Stomach smooth muscle (tissue), 2 donors: ENCODE measurements at regions not wholly inside any gene's neighbourhood (a gene's known extent, or its start where the extent isn't known, plus 50 kb on each side); places are given as distances from the start of the nearest gene placed in this dataset.

Source experiments
- H3K27ac ChIP-seq: one replicate; pipeline ENCODE4 v1.7.0; 2013; ENCODE audit warnings: mild to moderate bottlenecking, low read length, inconsistent platforms
- H3K27me3 ChIP-seq, 2 donors: one replicate each; pipeline ENCODE4 v1.7.0; 2013; ENCODE audit warnings: low read length in 2 of 2; ENCODE audit not compliant: insufficient read depth in 2 of 2, control insufficient read depth in 1 of 2
- H3K36me3 ChIP-seq, 2 donors: one replicate each; pipeline ENCODE4 v1.7.0; 2013; ENCODE audit warnings: low read length in 2 of 2; ENCODE audit not compliant: control insufficient read depth in 2 of 2, insufficient read depth in 2 of 2
- H3K4me1 ChIP-seq: one replicate; pipeline ENCODE4 v1.7.0; 2013; ENCODE audit warnings: low read length; ENCODE audit not compliant: control insufficient read depth, insufficient read depth
- H3K4me3 ChIP-seq, 2 donors: one replicate each; pipeline ENCODE4 v1.7.0; 2013; ENCODE audit warnings: low read length in 2 of 2
- H3K9ac ChIP-seq, 2 donors: one replicate each; pipeline ENCODE4 v1.7.0; 2013; ENCODE audit warnings: low read length in 2 of 2, mild to moderate bottlenecking in 1 of 2
- H3K9me3 ChIP-seq, 2 donors: one replicate each; pipeline ENCODE4 v1.7.0; 2013; ENCODE audit warnings: low read length in 2 of 2; ENCODE audit not compliant: control insufficient read depth in 2 of 2
- donor health status: healthy.
- donor health status: Pancreatic carcinoma.

DNA sequence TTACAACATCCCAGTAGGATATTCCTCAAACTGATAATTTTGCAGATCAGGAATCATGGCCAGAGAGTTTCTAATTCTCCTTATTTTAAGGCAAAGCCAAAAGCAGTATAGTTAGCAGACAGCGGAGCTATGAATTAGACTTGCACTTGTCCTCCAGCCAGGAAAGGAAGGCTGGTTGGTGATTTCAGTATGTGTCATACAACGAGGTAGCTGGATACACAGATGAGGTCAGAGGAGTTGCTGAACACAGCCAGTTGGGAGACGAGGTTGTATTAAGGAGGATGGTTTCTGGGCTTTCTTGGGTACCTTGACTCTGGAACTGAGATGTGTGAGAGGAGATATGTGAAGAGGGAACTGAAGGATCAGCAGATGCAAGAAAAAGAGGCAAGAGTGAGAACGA is 185.2 kb downstream of the SOX11 start:
- Histone ChIP-seq H3K4me3 (no peak overlapping the region), H3K9me3 (peaks cover under 1 to 4% of the 10 kb centered on the region in 2 donors), H3K9ac (no peak overlapping the region), H3K27me3 (no peaks in the 10 kb centered on the region), H3K27ac (no peak overlapping the region), H3K4me1 (no peaks in the 10 kb centered on the region), H3K36me3 (no peaks in the 10 kb centered on the region)

GRCh38 chr2:5885451-5886173 is 193.4 kb downstream of the SOX11 start:
- Histone ChIP-seq H3K36me3 (no peaks in the 10 kb centered on the region), H3K4me3 (no peak overlapping the region), H3K27ac (no peak overlapping the region), H3K9ac (no peak overlapping the region), H3K4me1 (no peaks in the 10 kb centered on the region), H3K27me3 (no peaks in the 10 kb centered on the region), H3K9me3 (peaks cover 4 to 5% of the 10 kb centered on the region in 2 donors)

- Histone ChIP-seq H3K4me3 (no peak overlapping the region), H3K4me1 (no peaks in the 10 kb centered on the region), H3K27me3 (no peaks in the 10 kb centered on the region), H3K36me3 (no peaks in the 10 kb centered on the region), H3K9ac (no peak overlapping the region), H3K9me3 (peaks cover 4 to 5% of the 10 kb centered on the region in 2 donors), H3K27ac (no peak overlapping the region)
Observed at GRCh38 chr2:5886462-5886861, 194.3 kb downstream of the SOX11 start.

DNA sequence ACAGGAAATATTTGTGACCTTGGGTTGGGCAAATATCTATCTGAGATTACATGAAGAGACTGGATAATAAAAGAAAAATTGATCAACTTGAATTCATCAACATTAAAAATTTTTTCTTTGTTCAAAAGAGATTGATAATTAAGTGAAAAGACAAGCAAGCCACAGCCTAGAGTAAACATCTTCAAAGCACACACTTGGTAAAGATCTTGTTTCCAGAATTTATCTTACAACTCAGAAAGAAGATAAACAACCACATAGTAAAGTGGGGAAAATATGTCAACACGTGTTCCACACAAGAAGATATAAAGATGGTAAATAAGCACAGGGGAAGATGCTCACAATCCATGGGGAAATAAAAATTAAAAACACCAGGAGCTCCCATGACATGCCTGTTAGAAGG is 195.9 kb downstream of the SOX11 start:
- H3K27me3 ChIP-seq = no peaks in the 10 kb centered on the region
- H3K9ac ChIP-seq = no peak overlapping the region
- H3K4me3 ChIP-seq = no peak overlapping the region
- peaks cover 0 to 2% of the 10 kb centered on the region in 2 donors for H3K9me3 ChIP-seq
- H3K36me3 ChIP-seq = no peaks in the 10 kb centered on the region
- H3K4me1 ChIP-seq = no peaks in the 10 kb centered on the region
- H3K27ac ChIP-seq = no peak overlapping the region

DNA sequence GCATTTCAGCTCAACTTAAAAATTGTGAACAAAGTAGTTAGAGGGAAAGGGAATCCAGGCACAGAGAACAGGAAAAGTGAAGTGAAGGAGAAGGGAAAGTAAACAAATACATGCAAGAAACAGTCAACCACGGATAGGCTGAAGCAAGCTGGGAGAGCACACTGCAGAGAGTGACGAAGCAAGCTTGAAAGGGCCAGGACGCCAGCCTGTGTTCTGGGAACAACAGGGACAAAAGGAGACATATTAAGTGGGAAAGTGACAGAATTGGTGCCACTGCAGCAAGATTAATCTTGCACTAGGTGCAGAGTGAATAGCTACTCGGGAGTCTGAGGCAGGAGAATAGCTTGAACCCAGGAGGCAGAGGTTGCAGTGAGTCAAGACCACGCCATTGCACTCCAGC is 197.3 kb downstream of the SOX11 start:
- H3K27ac ChIP-seq = no peak overlapping the region
- no peaks in the 10 kb centered on the region for H3K27me3 ChIP-seq
- H3K9me3 ChIP-seq = no peaks in the 10 kb centered on the region
- H3K4me3 ChIP-seq = no peak overlapping the region
- no peak overlapping the region for H3K9ac ChIP-seq
- H3K4me1 ChIP-seq = no peaks in the 10 kb centered on the region
- no peaks in the 10 kb centered on the region for H3K36me3 ChIP-seq

- Histone ChIP-seq H3K9ac (no peak overlapping the region), H3K27ac (no peak overlapping the region), H3K4me3 (no peak overlapping the region), H3K4me1 (no peaks in the 10 kb centered on the region), H3K36me3 (no peaks in the 10 kb centered on the region), H3K27me3 (no peaks in the 10 kb centered on the region), H3K9me3 (no peaks in the 10 kb centered on the region)
Observed at GRCh38 chr2:5894355-5894754, 202.2 kb downstream of the SOX11 start.

GRCh38 chr2:5895284-5895683 is 203.1 kb downstream of the SOX11 start:
- H3K9ac ChIP-seq = no peak overlapping the region
- no peaks in the 10 kb centered on the region for H3K36me3 ChIP-seq
- no peak overlapping the region for H3K4me3 ChIP-seq

DNA sequence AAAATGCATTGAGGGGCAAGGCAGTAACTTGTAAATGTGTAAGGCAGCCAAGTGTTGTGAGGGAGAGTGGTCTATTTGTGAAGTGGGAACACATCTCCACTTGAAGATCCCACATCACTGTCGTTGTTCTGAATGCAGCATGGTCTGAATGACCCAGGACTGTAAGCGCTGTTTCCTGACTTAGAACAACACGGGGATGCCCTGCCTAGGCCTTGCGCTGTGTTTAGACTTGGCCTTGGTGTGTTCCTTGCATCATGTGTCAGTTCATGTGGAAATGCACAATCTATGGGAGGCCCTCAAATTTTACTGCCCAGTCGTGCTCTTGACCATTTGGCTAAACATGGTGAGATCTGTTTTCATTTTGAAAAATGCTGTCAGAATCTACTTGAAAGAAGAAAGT is 205.1 kb downstream of the SOX11 start:
- Histone ChIP-seq H3K27ac (no peak overlapping the region), H3K27me3 (no peaks in the 10 kb centered on the region), H3K9ac (no peak overlapping the region), H3K9me3 (no peaks in the 10 kb centered on the region), H3K4me1 (no peaks in the 10 kb centered on the region), H3K36me3 (no peaks in the 10 kb centered on the region), H3K4me3 (no peak overlapping the region)

More at GRCh38 chr2:5895284-5895683, 203.1 kb downstream of the SOX11 start:
- H3K4me1 ChIP-seq = no peaks in the 10 kb centered on the region
- no peaks in the 10 kb centered on the region for H3K27me3 ChIP-seq
- no peak overlapping the region for H3K27ac ChIP-seq
- no peaks in the 10 kb centered on the region for H3K9me3 ChIP-seq

DNA sequence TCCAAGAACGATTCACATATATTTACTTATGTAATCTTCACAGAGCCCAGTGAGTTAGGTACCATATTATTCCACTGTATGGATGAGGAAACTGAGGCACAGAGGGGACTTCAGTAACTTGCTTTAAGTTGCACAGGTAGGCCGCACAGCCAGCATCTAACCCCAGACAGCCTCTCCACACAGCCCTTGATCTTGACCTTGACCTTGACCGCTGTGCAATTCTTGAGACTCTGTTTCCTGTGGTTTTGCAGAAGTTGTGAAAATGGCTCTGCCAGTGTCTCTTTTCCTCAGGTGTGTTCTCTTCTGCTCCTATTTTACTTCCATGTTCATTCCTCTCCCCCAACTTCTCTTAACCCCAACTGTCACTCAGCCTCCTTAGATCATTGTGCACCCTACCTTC is 206.5 kb downstream of the SOX11 start:
- Histone ChIP-seq H3K27ac (no peak overlapping the region), H3K4me1 (no peaks in the 10 kb centered on the region), H3K4me3 (no peak overlapping the region), H3K9ac (no peak overlapping the region), H3K27me3 (no peaks in the 10 kb centered on the region), H3K9me3 (no peaks in the 10 kb centered on the region), H3K36me3 (no peaks in the 10 kb centered on the region)

DNA sequence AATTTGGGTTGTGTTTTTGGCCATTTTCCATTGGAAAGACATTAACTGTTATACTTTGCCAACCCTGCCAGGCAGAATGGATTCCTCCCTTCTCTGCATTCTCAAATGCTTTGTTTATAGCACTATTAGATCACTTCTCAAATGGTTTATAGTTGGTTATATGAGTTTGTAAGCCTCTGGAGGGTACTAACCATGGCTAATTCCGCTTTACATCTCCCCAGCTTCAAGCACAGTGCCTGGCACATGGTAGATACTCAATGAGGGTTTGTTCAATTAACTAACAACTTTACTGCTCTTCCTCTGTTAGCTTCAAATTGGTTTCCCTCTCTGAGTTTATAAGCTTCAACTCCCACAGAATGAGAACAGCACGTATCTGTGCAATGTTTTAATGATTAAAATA is 213.5 kb downstream of the SOX11 start:
- Histone ChIP-seq H3K9ac (no peak overlapping the region), H3K36me3 (no peaks in the 10 kb centered on the region), H3K27me3 (no peaks in the 10 kb centered on the region), H3K4me1 (no peaks in the 10 kb centered on the region), H3K4me3 (no peak overlapping the region), H3K9me3 (no peaks in the 10 kb centered on the region), H3K27ac (no peak overlapping the region)

GRCh38 chr2:5908071-5908470 is 215.9 kb downstream of the SOX11 start:
- no peaks in the 10 kb centered on the region for H3K4me1 ChIP-seq
- H3K27ac ChIP-seq = no peak overlapping the region
- no peaks in the 10 kb centered on the region for H3K9me3 ChIP-seq
- H3K9ac ChIP-seq = no peak overlapping the region
- no peaks in the 10 kb centered on the region for H3K36me3 ChIP-seq
- no peaks in the 10 kb centered on the region for H3K27me3 ChIP-seq
- no peak overlapping the region for H3K4me3 ChIP-seq
